ENCODE measurements at regions not wholly inside any gene's neighbourhood (a gene's known extent, or its start where the extent isn't known, plus 50 kb on each side); places are given as distances from the start of the nearest gene placed in this dataset.

GRCh38 chr1:83555871-83556270 lies 443.1 kb downstream of the TTLL7 start:
- TF ChIP-seq POLR2AphosphoS5 (IDR thresholded peaks at IDR 0.05), result no peak
- TF ChIP-seq, protein P1, sequence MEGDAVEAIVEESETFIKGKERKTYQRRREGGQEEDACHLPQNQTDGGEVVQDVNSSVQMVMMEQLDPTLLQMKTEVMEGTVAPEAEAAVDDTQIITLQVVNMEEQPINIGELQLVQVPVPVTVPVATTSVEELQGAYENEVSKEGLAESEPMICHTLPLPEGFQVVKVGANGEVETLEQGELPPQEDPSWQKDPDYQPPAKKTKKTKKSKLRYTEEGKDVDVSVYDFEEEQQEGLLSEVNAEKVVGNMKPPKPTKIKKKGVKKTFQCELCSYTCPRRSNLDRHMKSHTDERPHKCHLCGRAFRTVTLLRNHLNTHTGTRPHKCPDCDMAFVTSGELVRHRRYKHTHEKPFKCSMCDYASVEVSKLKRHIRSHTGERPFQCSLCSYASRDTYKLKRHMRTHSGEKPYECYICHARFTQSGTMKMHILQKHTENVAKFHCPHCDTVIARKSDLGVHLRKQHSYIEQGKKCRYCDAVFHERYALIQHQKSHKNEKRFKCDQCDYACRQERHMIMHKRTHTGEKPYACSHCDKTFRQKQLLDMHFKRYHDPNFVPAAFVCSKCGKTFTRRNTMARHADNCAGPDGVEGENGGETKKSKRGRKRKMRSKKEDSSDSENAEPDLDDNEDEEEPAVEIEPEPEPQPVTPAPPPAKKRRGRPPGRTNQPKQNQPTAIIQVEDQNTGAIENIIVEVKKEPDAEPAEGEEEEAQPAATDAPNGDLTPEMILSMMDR (IDR thresholded peaks at IDR 0.05), result no peak
- TF ChIP-seq POLR2A (IDR thresholded peaks at IDR 0.05), result no peak
- TF ChIP-seq EP300 (IDR thresholded peaks at IDR 0.05), result no peak

Data from stomach (tissue), 4 donors.